H9 (cell line): ENCODE measurements at regions not wholly inside any gene's neighbourhood (a gene's known extent, or its start where the extent isn't known, plus 50 kb on each side); places are given as distances from the start of the nearest gene placed in this dataset.

ENCODE experiments used
- DNase-seq: peaks from one replicate; pipeline ENCODE4 v3.0.0-alpha.2; 2017
- H2AFZ ChIP-seq: one replicate; pipeline ENCODE4 v1.6.1; 2013; ENCODE audit warnings: mild to moderate bottlenecking, low read length, control low read depth, moderate library complexity
- H2AK5ac ChIP-seq: 2 replicates; pipeline ENCODE4 v1.6.1; 2013; ENCODE audit warnings: low read length, control low read depth, mixed read lengths; ENCODE audit not compliant: insufficient read length
- H2BK120ac ChIP-seq: one replicate; pipeline ENCODE4 v1.6.1; 2013; ENCODE audit warnings: low read depth, mild to moderate bottlenecking, low read length, control low read depth, inconsistent platforms; ENCODE audit not compliant: poor library complexity, severe bottlenecking
- H2BK12ac ChIP-seq: 2 replicates; pipeline ENCODE4 v1.6.1; 2013; ENCODE audit warnings: low read length, control low read depth, mixed read lengths, low read depth; ENCODE audit not compliant: insufficient read length
- H2BK15ac ChIP-seq: 2 replicates; pipeline ENCODE4 v1.6.1; 2013; ENCODE audit warnings: low read depth, low read length, control low read depth
- H2BK20ac ChIP-seq: one replicate; pipeline ENCODE4 v1.6.1; 2013; ENCODE audit warnings: low read depth, mild to moderate bottlenecking, low read length, control low read depth, inconsistent platforms; ENCODE audit not compliant: poor library complexity, severe bottlenecking
- H2BK5ac ChIP-seq: 2 replicates; pipeline ENCODE4 v1.6.1; 2013; ENCODE audit warnings: low read length, control low read depth, mixed read lengths; ENCODE audit not compliant: insufficient read length
- H3K14ac ChIP-seq: 2 replicates; pipeline ENCODE4 v1.6.1; 2013; ENCODE audit warnings: low read length, control low read depth; ENCODE audit not compliant: insufficient read depth
- H3K18ac ChIP-seq: 2 replicates; pipeline ENCODE4 v1.6.1; 2013; ENCODE audit warnings: low read depth, mild to moderate bottlenecking, mixed read lengths, low read length, control low read depth; ENCODE audit not compliant: insufficient read length
- H3K23ac ChIP-seq: 2 replicates; pipeline ENCODE4 v1.6.1; 2013; ENCODE audit warnings: low read length, control low read depth, mixed read lengths, low read depth; ENCODE audit not compliant: insufficient read length
- H3K23me2 ChIP-seq: 2 replicates; pipeline ENCODE4 v1.6.1; 2013; ENCODE audit warnings: low read depth, mild to moderate bottlenecking, mixed read lengths, low read length, control low read depth; ENCODE audit not compliant: insufficient read length, poor library complexity, severe bottlenecking
- H3K27ac ChIP-seq: 2 replicates; pipeline ENCODE4 v1.5.1; 2013; ENCODE audit warnings: low read length, control low read depth, mixed read lengths, low read depth; ENCODE audit not compliant: insufficient read length
- H3K27me3 ChIP-seq: 2 replicates; pipeline ENCODE4 v1.6.1; 2013; ENCODE audit warnings: low read length, control low read depth, inconsistent platforms; ENCODE audit not compliant: insufficient read depth
- H3K4ac ChIP-seq: 2 replicates; pipeline ENCODE4 v1.6.1; 2013; ENCODE audit warnings: low read depth, mild to moderate bottlenecking, control low read depth, inconsistent platforms, low read length, moderate library complexity
- H3K4me1 ChIP-seq: 2 replicates; pipeline ENCODE4 v1.6.1; 2013; ENCODE audit warnings: low read length, control low read depth, inconsistent platforms; ENCODE audit not compliant: insufficient read depth
- H3K4me2 ChIP-seq: 2 replicates; pipeline ENCODE4 v1.6.1; 2013; ENCODE audit warnings: low read length, control low read depth, mixed read lengths; ENCODE audit not compliant: insufficient read length, insufficient read depth
- H3K56ac ChIP-seq: 2 replicates; pipeline ENCODE4 v1.6.1; 2013; ENCODE audit warnings: low read depth, mild to moderate bottlenecking, mixed read lengths, low read length, control low read depth; ENCODE audit not compliant: insufficient read length
- H3K79me1 ChIP-seq: 2 replicates; pipeline ENCODE4 v1.6.1; 2013; ENCODE audit warnings: low read depth, mild to moderate bottlenecking, moderate library complexity, low read length, control low read depth, inconsistent platforms; ENCODE audit not compliant: insufficient read depth, poor library complexity, severe bottlenecking
- H3K79me2 ChIP-seq: 2 replicates; pipeline ENCODE4 v1.6.1; 2013; ENCODE audit warnings: low read length, control low read depth, inconsistent platforms; ENCODE audit not compliant: insufficient read depth
- H3K9ac ChIP-seq: 2 replicates; pipeline ENCODE4 v1.6.1; 2013; ENCODE audit warnings: low read length, control low read depth, mixed read lengths; ENCODE audit not compliant: insufficient read length; ENCODE audit errors: extremely low read depth
- H3K9me3 ChIP-seq: one replicate; pipeline ENCODE4 v1.6.1; 2013; ENCODE audit warnings: low read depth, low read length, inconsistent platforms; ENCODE audit not compliant: control insufficient read depth
- H3T11ph ChIP-seq: one replicate; pipeline ENCODE4 v1.6.1; 2013; ENCODE audit warnings: mild to moderate bottlenecking, low read length, control low read depth, inconsistent platforms
- H4K20me1 ChIP-seq: one replicate; pipeline ENCODE4 v1.6.1; 2013; ENCODE audit not compliant: control insufficient read depth, insufficient read length, insufficient read depth
- H4K5ac ChIP-seq: 2 replicates; pipeline ENCODE4 v1.6.1; 2013; ENCODE audit warnings: low read depth, mild to moderate bottlenecking, mixed read lengths, low read length, control low read depth; ENCODE audit not compliant: insufficient read length
- H4K8ac ChIP-seq: replicated peaks from 2 replicates; pipeline ENCODE4 v1.6.1; 2013; ENCODE audit warnings: low read length, control low read depth, mixed read lengths, low read depth; ENCODE audit not compliant: insufficient read length
- H4K91ac ChIP-seq: 2 replicates; pipeline ENCODE4 v1.6.1; 2013; ENCODE audit warnings: low read depth, mild to moderate bottlenecking, moderate library complexity, mixed read lengths, low read length, control low read depth; ENCODE audit not compliant: insufficient read length
- H3K27ac Mint-ChIP-seq, 3 experiments: 2 replicates in 2 of 3; 3 replicates in 1 of 3; pipeline ENCODE4 v1.8.0; 2020 to 2021; ENCODE audit warnings: mixed read lengths in 3 of 3, mild to moderate bottlenecking in 1 of 3, moderate library complexity in 1 of 3
- H3K27me3 Mint-ChIP-seq: 2 replicates; pipeline ENCODE4 v1.8.0; 2021; ENCODE audit warnings: low read depth, mild to moderate bottlenecking, moderate library complexity, mixed read lengths
- H3K36me3 Mint-ChIP-seq, 3 experiments: 2 replicates in 2 of 3; 3 replicates in 1 of 3; pipeline ENCODE4 v1.8.0; 2020 to 2021; ENCODE audit warnings: low read depth in 3 of 3, mixed read lengths in 3 of 3; ENCODE audit not compliant: insufficient read depth in 1 of 3
- H3K4me1 Mint-ChIP-seq, 2 experiments: 2 replicates each; pipeline ENCODE4 v1.8.0; 2020; ENCODE audit warnings: mixed read lengths in 2 of 2
- H3K4me3 Mint-ChIP-seq, 2 experiments: 2 replicates in 1 of 2; 3 replicates in 1 of 2; pipeline ENCODE4 v1.8.0; 2020 to 2021; ENCODE audit warnings: mild to moderate bottlenecking in 2 of 2, mixed read lengths in 2 of 2, moderate library complexity in 1 of 2
- H3K9me3 Mint-ChIP-seq, 2 experiments: 2 replicates in 1 of 2; 3 replicates in 1 of 2; pipeline ENCODE4 v1.8.0; 2020; ENCODE audit warnings: mild to moderate bottlenecking in 2 of 2, mixed read lengths in 2 of 2, moderate library complexity in 1 of 2
- CTCF ChIP-seq: fragments of 200-600 bp; sonication (generic); conservative IDR thresholded peaks from 3 replicates; pipeline ENCODE4 v1.8.0; 2021; ENCODE audit warnings: antibody characterized with exemption, mild to moderate bottlenecking
- WGBS: extraction: QIAGEN DNeasy Blood & Tissue Kit; methylation state at CpG from one replicate; pipeline ENCODE4 v1.1.7; 2013; ENCODE audit warnings: missing lambda C conversion rate, low lambda C conversion rate, mixed read lengths; ENCODE audit not compliant: insufficient read length; ENCODE audit errors: extremely low coverage; 5-methylcytosine and 5-hydroxymethylcytosine counted together

- Histone ChIP-seq H2BK120ac (no peak overlapping the region), H2BK20ac (no peak overlapping the region), H3T11ph (no peak overlapping the region), H4K91ac (no peak overlapping the region), H4K5ac (no peak overlapping the region), H3K18ac (no peak overlapping the region), H3K27ac (no peak overlapping the region), H3K23me2 (no peaks in the 10 kb centered on the region), H3K79me2 (no peaks in the 10 kb centered on the region), H2BK5ac (no peak overlapping the region), H3K4me1 (no peaks in the 10 kb centered on the region), H3K79me1 (no peaks in the 10 kb centered on the region), H3K23ac (no peak overlapping the region), H2AK5ac (no peak overlapping the region), H3K9ac (no peak overlapping the region), H3K4ac (no peak overlapping the region), H3K27me3 (no peaks in the 10 kb centered on the region), H3K4me2 (no peak overlapping the region), H3K14ac (no peak overlapping the region), H3K56ac (no peak overlapping the region), H2BK15ac (no peak overlapping the region), H4K8ac (no peak overlapping the region), H3K9me3 (no peaks in the 10 kb centered on the region), H2AFZ (no peak overlapping the region), H2BK12ac (no peak overlapping the region), H4K20me1 (no peaks in the 10 kb centered on the region)
- peaks cover 3% of the 10 kb centered on the region; the same call in 1 of the 2 replicates for H3K27me3 Mint-ChIP-seq
- H3K4me1 Mint-ChIP-seq: peaks cover 5 to 6% of the 10 kb centered on the region in 2 experiments; a peak in 3 of 4 replicates
- H3K4me3 Mint-ChIP-seq: no peak overlapping the region
- no CpG with 5 or more reads among the region's 4 CpGs for WGBS
- no peaks in the 10 kb centered on the region for H3K36me3 Mint-ChIP-seq
- no peak overlapping the region for H3K27ac Mint-ChIP-seq
- no peak for DNase-seq
- H3K9me3 Mint-ChIP-seq: no peaks in the 10 kb centered on the region
- no peak for TF ChIP-seq CTCF
Measured at GRCh38 chr3:54053882-54054281, 68.5 kb upstream of the CACNA2D3 start.
